Activated T-helper 9 cell treated with anti-CD3 and anti-CD28 coated beads, Interleukin-2, amount 50 U/mL, for 16 hours (primary cell): ENCODE measurements at regions not wholly inside any gene's neighbourhood (a gene's known extent, or its start where the extent isn't known, plus 50 kb on each side); places are given as distances from the start of the nearest gene placed in this dataset.

Experiments
- DNase-seq: peaks from one replicate; pipeline ENCODE4 v3.0.0-alpha.2; 2020; ENCODE audit warnings: low read depth

GRCh38 chr16:65308506-65308905 is 186.6 kb upstream of the CDH11 start:
- no peak for DNase-seq

GRCh38 chr16:65307286-65307685 is 185.4 kb upstream of the CDH11 start:
- DNase-seq: no peak

- no peak for DNase-seq
Observed at GRCh38 chr16:65306722-65307121, 184.9 kb upstream of the CDH11 start.

DNA sequence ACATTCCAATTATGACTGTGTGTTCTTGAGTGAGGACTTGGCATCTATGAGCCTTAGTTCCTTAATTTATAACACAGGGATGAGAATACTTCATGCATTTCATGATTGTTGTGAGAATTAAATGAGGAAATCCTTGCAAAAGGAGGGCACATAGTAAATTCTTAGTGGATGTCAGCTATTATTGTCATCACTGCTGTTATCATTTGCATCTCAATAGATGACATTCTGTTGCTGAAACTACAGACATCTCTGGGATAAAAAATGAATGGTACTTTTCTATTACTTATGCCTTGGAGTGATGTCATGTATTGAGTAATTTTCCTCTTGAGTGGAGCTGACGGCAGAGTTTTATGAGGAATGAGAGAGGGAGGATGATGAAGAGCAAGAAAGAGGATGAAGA is 184.4 kb upstream of the CDH11 start:
- no peak for DNase-seq

DNA sequence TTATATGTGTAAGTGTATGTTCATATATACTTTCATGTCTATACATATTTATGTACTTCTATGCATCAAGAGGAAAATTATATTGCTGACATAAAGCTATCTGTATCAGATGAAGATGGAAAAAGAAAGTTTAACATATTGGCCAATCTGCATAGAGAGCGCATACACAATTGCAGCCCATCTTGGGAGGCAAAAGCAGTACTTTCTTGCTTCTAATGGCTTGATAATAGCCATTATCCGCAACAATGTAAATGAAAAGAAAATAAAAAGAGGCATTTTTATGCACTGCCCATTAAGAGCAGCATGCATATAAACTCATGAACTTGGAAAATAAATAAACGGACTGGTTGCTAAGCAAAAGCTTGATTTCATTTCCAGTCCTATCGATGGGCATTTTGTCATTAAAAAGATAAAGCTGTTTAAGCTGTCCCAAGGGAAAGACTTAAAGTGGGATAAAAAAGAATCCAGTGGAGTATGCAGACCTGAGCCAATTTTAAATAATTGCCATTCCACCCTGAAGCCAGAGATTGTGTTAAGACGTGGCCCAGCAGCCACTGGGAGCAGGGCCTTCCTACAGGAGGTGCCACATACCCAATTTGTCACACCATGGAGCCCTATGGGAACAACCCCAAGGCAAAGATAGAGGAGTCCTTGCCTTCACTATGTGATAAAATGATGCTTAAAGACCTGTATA is 183.6 kb upstream of the CDH11 start:
- DNase-seq: no peak

- DNase-seq: no peak
Observed at GRCh38 chr16:65301029-65301428, 179.2 kb upstream of the CDH11 start.

- DNase-seq: no peak
Observed at GRCh38 chr16:65297453-65297852, 175.6 kb upstream of the CDH11 start.

GRCh38 chr16:65295527-65295926 is 173.7 kb upstream of the CDH11 start:
- DNase-seq: no peak

DNA sequence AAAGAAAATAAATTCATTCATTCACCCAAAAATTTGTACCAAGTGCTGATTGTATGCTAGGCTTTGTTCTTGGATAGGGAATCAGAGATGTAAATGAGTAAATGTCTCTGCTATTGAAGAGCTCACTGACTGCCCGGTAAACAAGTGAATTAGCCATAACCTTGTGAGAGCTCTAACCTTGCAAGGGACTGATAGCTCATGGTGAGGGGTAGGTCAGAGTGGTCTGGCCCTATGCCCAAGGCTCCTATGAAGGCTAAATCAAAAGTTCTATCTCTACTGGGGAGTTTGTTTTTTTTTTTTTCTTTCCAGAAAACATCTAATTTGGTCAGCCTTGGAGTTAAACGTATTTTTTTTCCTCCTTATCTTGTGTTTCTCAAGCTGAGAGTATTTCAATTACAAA is 172.8 kb upstream of the CDH11 start:
- no peak for DNase-seq

DNA sequence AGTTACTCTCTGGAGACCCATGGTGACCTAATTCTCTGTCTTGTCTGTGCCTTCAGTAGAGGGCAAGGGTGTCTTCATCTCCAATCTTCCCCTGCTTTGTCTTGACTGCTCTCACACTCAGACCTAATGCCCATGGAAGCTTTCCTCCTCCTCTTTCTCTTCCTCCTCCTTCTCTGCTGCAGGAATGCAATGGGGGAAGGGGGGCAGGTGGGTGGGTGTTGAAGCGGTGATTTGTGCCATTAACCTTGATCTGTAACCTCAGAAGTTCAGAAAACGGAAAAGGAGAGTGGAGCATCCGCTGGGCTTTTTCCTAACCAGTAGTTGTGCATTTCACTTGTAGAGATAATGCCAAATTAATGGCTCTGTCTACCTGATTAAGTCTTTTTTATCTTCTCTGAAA is 172.3 kb upstream of the CDH11 start:
- DNase-seq: no peak

DNA sequence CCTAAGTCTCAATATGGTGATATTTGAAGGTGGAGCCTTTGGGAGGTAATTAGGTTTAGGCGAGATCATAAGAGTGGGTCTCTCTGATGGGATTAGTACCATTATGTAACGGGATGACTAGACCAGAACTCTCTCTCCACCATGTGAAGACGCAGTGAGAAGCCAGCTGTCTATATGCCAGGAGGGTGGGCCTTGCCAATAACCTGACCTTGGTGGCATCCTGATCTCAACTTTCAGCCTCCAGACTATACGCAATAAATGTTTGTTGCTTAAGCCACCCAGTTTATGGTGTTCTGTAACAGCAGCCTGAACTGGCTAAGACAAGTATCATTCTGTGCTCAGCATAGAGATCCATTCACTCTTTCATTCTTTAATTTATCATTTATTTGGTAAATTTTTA is 167.2 kb upstream of the CDH11 start:
- no peak for DNase-seq

DNA sequence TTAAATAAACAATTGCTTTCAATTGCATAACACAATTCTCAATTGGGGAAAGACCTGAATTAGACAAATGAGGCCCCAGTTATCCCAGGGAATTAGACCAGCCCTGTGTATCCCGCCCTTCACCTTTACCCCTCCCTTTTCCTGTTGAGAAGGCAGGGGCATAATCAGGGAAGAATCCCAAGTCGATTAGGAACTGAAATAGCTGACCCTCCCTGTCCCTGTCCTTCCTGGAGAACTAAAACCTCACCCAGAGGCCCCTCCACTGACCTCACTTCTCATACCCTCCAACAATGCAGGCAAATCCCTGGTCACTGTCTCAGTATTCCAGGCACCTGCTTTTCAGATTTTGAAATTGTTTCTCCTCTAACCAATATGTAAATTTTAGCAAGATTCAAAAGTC is 165.4 kb upstream of the CDH11 start:
- no peak for DNase-seq

DNA sequence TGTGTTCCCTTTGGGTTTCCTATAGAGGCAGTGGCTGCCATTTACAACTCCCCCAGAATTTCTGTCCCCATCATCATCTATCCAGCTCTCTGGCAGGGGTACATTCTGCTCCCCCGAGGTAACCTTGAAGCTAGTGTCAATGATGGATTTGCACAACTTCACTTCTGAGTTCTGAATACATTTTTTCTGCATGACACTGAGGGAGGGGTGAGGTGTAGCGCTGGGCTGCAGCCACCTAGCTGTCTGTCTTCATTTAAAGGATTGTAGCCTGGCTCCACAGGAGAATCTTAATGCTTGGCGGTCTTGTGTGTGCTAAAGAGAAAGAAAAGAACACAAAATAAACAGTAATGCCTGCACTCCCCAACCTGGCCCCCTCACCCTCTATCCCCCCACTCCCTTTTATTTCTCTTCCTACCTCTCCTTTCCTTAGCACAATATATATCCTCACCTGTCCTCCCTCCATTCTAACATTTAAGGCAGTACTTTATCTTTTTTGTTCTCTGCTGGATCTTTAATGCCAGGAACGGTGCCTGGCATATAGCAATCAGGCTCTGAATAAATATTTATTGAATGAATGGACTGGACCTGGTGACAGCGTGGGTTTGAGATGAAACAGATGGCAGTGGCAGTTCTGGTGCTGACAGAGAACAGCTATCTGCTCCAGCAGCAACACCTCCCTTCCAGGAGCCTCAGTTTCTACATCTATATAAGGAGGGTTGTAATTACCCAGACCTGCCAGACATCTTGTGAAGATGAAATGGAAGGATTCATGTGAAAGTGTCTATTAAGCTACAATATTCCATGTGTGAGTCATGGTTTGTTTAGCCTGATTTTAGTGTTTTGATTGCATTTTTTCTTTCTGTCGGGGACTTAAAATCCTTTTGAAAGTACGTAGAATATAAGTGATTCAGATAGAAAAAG is 163.5 kb upstream of the CDH11 start:
- no peak for DNase-seq

DNA sequence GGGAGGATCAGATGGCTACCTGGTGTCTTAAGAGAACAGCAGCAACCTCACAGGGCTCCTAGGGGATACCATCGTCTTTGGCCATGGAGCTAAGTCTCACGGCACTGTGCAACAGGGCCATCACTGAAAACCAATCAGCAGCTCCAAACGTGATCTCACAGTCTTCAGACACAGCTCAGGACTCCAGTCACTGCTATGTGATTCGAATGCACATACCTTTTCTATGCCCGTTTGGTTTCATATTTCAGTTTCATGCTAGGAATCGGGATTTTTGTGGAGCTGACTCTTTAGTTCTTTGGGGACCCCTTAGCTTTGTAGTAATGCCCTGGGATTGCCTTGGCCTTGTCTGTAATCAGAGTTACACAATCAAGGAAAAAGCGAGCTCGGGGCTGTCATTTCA is 162.8 kb upstream of the CDH11 start:
- no peak for DNase-seq

DNA sequence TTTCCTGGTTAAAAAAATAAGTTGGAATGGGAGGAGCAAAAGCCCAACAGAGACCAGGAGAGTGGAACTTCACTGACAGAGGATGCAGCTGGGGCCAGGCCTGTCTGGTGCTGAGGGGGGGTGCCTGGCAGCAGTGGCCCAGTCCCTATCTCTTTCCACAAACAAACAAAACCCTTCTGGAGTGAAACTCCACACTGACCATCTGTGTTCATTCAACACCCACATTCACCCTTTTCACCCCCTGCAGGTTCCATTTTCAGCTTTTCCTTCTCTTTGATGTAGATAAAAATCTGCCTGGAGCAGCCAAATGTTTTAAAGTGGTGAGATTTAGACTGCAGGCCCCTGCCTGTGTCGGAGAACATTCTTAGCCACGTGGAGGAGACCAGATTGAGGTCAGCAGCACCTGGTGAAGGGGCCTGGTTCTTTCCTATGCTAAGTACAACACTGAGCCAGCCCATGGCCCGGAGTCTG is 161.4 kb upstream of the CDH11 start:
- DNase-seq: no peak

DNA sequence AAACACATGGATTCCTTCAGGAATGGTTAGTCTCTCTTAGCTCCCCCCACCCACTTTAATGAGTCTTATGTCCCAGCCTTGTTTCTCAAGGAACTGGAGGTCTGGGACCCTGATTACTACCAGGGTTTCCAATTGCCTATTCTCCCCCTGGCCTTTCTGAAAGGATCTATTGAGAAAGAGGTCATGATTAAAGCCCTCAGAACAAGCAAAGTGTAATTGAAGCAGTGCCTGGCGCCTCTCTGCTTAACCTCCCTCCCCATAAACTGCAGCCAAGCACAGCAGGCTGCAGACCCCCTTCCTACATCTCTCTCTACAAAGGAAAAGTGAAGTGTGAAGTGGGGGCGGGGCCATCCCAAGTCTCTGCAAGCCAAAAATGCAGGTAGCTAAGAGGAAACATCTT is 159.7 kb upstream of the CDH11 start:
- DNase-seq: no peak

DNA sequence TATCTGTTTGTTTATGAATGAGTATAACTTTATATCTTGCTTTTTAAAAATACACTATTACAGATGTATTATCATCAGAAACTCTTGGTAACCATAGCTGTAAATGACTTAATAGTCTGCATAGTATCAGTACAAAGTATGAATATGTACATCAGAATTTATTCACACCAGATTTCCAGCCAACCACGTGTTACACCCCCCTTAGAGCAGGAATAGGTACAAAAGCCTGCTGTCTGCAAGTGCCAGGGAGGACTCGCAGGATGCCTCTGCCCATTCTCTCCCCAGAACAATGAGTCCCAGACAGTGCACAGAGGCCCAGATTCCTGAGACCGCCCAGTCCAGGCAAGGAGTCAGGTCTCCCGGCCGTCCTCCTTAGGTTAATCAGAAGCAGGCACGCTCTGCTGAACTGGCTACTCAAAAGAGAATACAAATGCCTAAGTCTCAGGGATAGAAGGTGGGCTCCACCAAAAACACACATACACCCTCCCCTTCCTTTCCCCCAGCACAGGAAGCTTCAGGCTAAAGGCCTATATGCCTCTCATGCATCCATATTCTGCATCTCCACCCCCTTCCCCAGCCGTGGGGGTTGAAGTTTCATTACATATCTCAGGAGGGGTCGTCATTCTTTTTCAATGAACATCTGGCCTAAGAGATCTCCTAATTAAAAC is 159.1 kb upstream of the CDH11 start:
- no peak for DNase-seq

GRCh38 chr16:65279576-65279975 is 157.7 kb upstream of the CDH11 start:
- DNase-seq: no peak

DNA sequence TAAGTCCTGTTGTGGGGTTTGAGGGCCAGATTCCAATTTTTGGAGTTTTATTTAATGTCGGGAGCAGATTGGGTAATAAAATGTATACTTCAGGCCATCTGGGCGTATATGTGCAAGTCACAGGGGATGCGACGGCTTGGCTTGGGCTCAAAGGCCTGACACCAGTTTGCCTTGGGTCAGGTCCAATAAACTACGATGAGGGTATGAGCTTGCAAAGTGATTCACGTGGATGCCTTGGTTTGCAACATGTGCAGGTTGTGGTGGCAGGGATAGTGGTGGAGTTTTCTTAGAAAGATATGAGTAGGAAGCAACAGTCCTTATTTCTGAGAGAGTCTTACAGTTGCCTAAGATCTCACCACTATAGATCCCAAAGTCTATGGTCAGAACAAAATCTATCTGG is 157.0 kb upstream of the CDH11 start:
- no peak for DNase-seq

DNA sequence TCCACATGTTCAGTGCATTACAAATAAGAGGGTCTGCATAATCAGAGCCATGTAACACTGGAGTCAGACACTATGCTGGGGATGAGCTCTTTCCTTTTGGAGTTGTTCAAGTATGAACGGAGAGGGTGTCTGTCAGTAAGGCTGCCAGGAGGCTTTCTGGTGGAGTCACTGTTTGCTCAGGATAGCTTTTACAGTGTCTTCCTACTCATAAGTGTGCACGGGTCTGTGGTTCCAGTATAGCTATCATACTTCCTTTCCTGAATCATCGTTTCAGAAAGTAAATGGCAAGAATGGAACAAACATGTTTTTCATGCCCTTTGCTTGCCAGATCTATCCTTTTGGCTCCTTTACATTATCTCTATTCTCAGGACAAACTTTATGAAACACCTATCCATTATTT is 152.7 kb upstream of the CDH11 start:
- no peak for DNase-seq

GRCh38 chr16:65272699-65273414 is 151.0 kb upstream of the CDH11 start:
- no peak for DNase-seq

- no peak for DNase-seq
Observed at GRCh38 chr16:65271996-65272395, 150.1 kb upstream of the CDH11 start.
